Glomerular visceral epithelial cell (primary cell): ENCODE measurements at regions not wholly inside any gene's neighbourhood (a gene's known extent, or its start where the extent isn't known, plus 50 kb on each side); places are given as distances from the start of the nearest gene placed in this dataset.

ENCODE experiments used
- DNase-seq: peaks from one replicate; pipeline ENCODE4 v3.0.0-alpha.2; 2016; ENCODE audit errors: extremely low spot score

GRCh38 chr12:77493302-77494168 is 337.2 kb upstream of the NAV3 start:
- no peak for DNase-seq

DNA sequence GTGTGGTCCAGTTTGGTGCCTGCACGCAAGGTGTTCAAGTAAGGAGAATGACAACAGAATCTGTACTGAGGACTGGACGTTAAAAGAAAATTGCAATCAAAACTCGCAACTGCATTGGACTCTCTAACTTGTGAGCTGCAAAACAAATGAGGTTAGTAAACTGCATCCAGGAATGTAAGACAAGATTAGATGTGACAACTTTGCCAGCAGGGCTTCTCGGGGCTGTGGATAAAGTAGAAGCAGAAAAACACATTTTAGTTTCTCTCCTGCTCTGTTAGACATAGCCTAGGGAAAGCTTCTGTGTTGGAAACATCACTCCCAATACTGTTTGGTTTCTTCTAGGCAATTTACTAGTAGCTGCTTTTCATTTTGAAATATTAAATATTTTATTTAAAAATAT is 338.2 kb upstream of the NAV3 start:
- DNase-seq: no peak

DNA sequence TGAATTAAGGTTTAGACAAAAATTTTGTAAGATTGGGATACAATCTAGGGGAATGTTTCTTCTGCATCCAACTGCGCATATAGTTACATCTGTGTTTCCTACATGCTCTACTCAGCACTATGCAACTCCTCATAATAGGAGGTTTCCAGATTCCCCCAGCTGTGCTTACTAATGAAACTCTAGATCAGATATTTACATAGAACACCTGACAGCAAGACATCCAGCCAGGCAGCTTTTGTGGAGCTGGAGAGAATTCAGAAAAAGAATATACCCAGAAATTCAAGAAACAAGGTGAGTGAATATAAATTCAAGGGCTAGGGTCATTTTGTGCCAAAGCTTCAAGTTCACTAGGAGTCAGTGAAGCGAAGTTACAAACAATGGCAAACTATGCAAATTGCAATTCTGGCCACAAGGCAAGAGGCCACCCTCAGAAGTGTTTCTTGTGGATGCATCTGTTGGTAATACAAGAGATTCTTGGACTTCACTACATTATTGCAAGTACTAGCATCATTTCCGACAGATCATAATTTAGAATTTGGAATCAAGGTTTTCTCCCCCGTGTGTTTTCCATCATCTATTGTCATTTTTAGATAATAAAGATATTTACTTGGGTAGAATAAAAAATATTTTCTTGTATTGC is 341.2 kb upstream of the NAV3 start:
- DNase-seq: no peak

DNA sequence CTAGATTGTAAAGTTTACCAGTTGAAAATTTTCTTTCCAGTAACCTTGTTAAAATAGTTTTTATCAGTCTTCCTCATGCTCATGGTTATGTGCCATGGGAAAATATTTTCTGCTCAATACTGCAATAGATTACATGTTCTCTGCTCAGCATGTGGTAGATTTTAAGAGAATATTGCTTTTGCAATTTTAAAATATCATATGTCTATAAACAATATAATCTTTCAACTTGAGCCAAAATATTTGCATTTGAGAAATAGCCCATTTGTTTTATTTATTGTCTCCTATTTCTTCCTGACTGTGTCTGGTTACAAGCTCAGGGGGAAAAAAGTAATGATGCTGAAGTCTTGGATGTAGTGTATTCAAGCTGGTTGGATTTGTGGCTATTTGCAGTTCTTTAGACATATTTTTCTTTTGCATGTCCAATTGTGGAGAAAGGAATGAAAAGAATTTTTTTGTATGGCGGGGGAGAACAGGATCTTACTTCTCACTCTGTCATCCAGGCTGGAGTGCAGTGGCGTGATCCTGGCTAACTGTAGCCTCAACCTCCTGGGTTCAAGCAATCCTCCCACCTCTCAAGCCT is 342.6 kb upstream of the NAV3 start:
- no peak for DNase-seq

DNA sequence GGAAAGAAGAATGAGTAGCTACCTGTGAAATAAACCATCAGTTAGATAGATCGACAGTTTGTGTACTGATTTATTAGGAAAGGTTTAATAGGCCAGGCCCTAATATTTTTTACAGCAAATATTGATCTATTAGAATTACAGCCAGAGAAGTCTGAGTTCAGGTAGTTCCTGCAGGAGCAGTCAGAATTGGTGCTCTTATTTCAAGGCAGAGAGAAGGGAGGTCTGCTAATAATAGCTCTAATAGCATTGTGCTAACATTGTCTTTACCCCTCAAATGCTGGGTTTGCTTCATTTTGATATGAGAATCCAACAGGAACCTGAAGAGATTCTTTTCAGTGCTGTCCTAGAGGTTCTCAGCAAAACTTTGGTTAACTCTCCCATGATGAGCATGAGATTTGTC is 343.8 kb upstream of the NAV3 start:
- DNase-seq: no peak

DNA sequence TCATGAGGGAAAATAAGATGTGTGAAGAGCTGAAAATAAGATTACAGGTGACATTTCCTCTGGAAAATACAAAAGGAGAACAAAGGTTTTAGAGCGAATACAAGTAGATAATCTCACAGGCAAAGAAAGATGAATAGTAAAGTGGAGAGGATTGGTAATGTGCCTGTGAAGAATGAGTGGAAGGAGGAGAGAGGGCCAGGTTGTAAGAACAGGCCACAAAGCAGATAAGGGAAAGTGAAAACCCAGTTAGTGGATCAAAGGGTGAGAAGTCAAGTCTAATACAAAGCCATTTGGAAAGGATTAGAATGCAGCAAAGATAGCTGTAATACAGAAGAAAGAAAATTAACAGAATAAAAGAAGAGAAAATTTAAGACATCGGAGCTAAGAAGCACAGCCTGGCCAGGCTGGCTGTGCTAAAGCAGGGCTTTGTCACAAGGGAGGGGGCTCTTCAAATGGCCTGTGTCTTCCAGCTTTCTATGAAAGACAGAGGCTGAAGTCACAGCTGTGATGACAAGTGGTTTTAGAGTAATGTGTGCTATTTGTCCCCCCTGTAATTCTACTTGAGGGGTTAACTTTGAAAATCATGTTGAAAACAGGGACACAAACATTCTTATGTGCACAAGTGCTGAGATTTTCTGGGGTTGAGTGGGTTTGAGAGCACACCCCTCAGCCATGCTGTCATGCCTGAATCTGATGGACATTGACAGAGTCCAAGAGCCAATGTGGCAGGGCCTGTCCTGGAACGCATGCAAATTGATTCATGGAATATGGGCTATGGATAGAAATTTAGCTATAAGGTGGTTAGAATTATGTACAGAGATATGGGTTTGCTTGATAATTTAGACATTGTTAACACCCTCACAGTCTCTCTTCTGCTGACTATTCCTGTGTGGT is 344.5 kb upstream of the NAV3 start:
- DNase-seq: no peak

- DNase-seq: no peak
Measured at GRCh38 chr12:77481687-77482086, 349.0 kb upstream of the NAV3 start.

GRCh38 chr12:77477907-77478533 is 352.7 kb upstream of the NAV3 start:
- DNase-seq: no peak

DNA sequence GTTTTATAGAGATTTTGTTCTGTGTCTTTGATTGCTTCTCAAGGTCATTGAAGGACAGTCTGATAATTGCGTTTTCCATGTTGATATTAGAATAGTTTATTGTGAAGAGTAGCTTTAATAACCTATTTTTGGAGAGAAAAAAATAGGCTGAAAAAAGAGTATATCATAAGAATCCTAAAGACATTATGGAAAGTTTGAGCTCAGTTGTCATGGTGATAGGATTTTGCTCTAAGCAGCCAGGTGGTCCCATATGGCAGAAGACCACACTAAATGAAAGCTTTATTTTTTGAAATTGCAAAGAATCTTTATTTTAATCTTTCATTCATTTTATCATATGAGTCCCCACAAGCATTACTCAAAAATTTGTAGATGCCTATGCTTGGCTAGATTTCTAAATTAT is 358.9 kb upstream of the NAV3 start:
- DNase-seq: no peak

GRCh38 chr12:77469578-77470333 is 360.9 kb upstream of the NAV3 start:
- DNase-seq: no peak

- no peak for DNase-seq
Measured at GRCh38 chr12:77442633-77443032, 377.3 kb upstream of the E2F7 start.

GRCh38 chr12:77439749-77440148 is 374.4 kb upstream of the E2F7 start:
- DNase-seq: no peak

DNA sequence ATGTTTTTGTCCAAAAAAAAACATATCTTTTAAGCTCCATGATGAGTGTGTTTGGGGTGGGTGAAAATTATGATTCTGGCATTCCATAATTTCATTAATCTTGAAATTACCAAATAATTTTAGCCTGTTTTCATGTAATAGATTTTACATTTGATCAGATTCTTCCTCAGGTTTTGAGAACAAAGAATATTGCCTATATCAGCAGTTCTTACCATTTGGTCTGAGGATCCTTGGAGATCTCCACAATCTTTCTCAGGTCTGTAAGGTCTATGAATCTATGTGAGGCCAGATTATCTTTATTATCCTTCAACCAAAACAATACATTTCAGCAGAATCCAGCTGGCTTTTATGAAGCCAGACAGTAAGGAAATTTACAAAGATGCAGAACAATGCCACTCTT is 373.3 kb upstream of the E2F7 start:
- no peak for DNase-seq

DNA sequence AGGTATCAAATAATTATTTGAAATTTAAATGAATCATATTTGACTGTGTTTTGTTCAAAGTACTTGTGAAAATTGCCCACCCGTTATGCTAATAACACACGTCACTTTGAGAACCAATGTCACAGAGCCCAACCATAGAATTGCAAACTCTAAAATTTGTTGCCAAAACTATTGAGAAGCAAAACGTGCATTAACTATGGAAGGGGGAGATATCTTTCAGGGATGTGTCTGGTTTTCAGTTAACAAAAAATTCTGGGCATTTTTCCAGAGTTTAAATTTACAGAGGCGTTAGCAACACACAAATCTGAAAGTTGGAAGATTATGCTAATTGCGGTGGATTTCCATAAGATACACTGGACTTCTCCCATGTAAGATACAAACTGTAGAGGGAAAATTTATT is 371.8 kb upstream of the E2F7 start:
- no peak for DNase-seq

- no peak for DNase-seq
Measured at GRCh38 chr12:77435446-77436091, 370.2 kb upstream of the E2F7 start.

GRCh38 chr12:77433799-77434198 is 368.4 kb upstream of the E2F7 start:
- peak; percentile 56 for DNase-seq

DNA sequence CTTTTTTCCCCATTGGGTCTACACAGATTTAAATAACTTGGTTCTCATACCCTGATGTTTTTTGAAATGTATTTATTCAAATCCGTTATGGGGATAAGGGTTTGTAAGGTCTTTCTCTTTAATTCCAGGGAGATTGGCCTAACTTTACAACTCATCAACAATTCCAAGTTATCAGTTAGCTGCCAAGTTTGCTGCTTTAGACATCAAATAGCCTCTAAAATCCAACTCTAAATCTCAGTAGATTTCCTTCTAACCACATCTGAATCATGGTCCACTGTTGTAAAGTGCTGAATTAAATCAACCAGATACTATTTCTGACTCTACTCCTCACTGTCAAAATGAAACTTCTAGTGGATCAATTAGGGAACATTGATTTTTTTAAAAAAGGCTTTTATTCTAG is 364.1 kb upstream of the E2F7 start:
- no peak for DNase-seq

GRCh38 chr12:77421152-77421551 is 355.8 kb upstream of the E2F7 start:
- no peak for DNase-seq

GRCh38 chr12:77409551-77409950 is 344.2 kb upstream of the E2F7 start:
- no peak for DNase-seq

DNA sequence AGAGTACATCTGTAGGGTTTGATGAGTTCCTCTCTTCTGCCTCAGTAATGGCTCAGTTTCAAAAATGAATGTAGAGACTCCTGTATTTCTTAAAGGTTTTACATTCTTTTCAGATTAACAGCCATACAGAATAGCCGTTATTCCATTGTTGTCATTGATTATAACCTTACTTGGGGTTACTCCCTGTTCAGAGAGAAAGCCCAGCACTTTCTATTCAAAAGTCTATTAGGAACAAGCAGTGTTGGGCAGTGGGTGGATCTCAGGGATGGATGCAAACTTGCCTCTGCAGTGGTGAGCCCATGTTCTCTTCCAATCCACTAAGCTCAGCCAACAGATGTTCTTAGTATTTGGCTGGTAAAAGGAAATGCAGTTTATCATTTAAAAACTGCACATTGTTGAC is 342.6 kb upstream of the E2F7 start:
- DNase-seq: no peak
